Mesendoderm (in vitro differentiated cells): ENCODE measurements at regions not wholly inside any gene's neighbourhood (a gene's known extent, or its start where the extent isn't known, plus 50 kb on each side); places are given as distances from the start of the nearest gene placed in this dataset. TPM values are rescaled to one million over a fixed set of nuclear protein-coding genes. Genes with fewer than 3 reads are reported as not detected.
"Not testable (repeated sequence)": the region's sequence is repeated elsewhere in the genome, so short reads cannot be mapped to it uniquely, and the experiment has no call there.

Experiments used
- DNase-seq: peaks from one replicate; pipeline ENCODE4 v3.0.0; 2013
- H2AK5ac ChIP-seq: 2 replicates; pipeline ENCODE4 v1.6.1; 2013; ENCODE audit warnings: low read length, inconsistent platforms
- H2BK120ac ChIP-seq: 2 replicates; pipeline ENCODE4 v1.6.1; 2013; ENCODE audit warnings: low read depth, mild to moderate bottlenecking, low read length, moderate library complexity, mixed read lengths
- H2BK15ac ChIP-seq: replicated peaks from 2 replicates; pipeline ENCODE4 v1.6.1; 2013; ENCODE audit warnings: low read depth, mild to moderate bottlenecking, moderate library complexity
- H2BK5ac ChIP-seq: 2 replicates; pipeline ENCODE4 v1.6.1; 2013; ENCODE audit warnings: low read length, inconsistent platforms
- H3K18ac ChIP-seq: 2 replicates; pipeline ENCODE4 v1.6.1; 2013; ENCODE audit warnings: mild to moderate bottlenecking, low read length, mixed read lengths
- H3K23ac ChIP-seq: one replicate; pipeline ENCODE4 v1.6.1; 2013; ENCODE audit warnings: low read length
- H3K27ac ChIP-seq: 2 replicates; pipeline ENCODE4 v1.5.1; 2013; ENCODE audit warnings: low read depth, mild to moderate bottlenecking, inconsistent platforms, low read length, moderate library complexity
- H3K27me3 ChIP-seq: 2 replicates; pipeline ENCODE4 v1.6.1; 2013; ENCODE audit warnings: low read length, control low read depth, mild to moderate bottlenecking, inconsistent platforms; ENCODE audit not compliant: insufficient read depth, poor library complexity
- H3K36me3 ChIP-seq: 2 replicates; pipeline ENCODE4 v1.6.1; 2013; ENCODE audit warnings: low read length, inconsistent platforms; ENCODE audit not compliant: control insufficient read depth, insufficient read depth
- H3K4ac ChIP-seq: one replicate; pipeline ENCODE4 v1.6.1; 2013; ENCODE audit warnings: low read depth, mild to moderate bottlenecking, low read length, moderate library complexity
- H3K4me1 ChIP-seq: 2 replicates; pipeline ENCODE4 v1.6.1; 2013; ENCODE audit warnings: low read depth, low read length, inconsistent platforms; ENCODE audit not compliant: control insufficient read depth
- H3K4me2 ChIP-seq: 2 replicates; pipeline ENCODE4 v1.6.1; 2013; ENCODE audit warnings: low read length
- H3K4me3 ChIP-seq: 2 replicates; pipeline ENCODE4 v1.5.1; 2013; ENCODE audit warnings: mild to moderate bottlenecking, low read length
- H3K56ac ChIP-seq: one replicate; pipeline ENCODE4 v1.6.1; 2013; ENCODE audit warnings: low read length
- H3K79me1 ChIP-seq: 2 replicates; pipeline ENCODE4 v1.6.1; 2013; ENCODE audit warnings: low read length, inconsistent platforms
- H3K79me2 ChIP-seq: 2 replicates; pipeline ENCODE4 v1.6.1; 2013; ENCODE audit warnings: mild to moderate bottlenecking, low read length; ENCODE audit not compliant: control insufficient read depth, insufficient read depth
- H3K9ac ChIP-seq: 2 replicates; pipeline ENCODE4 v1.6.1; 2013; ENCODE audit warnings: low read length, inconsistent platforms
- H4K5ac ChIP-seq: one replicate; pipeline ENCODE4 v1.6.1; 2013; ENCODE audit warnings: low read length
- H4K8ac ChIP-seq: one replicate; pipeline ENCODE4 v1.6.1; 2013; ENCODE audit warnings: low read depth, mild to moderate bottlenecking, control low read depth, low read length, moderate library complexity
- WGBS: extraction: QIAGEN DNeasy Blood & Tissue Kit; methylation state at CpG from one replicate; pipeline ENCODE4 v1.1.7; 2013; ENCODE audit warnings: low lambda C conversion rate, missing lambda C conversion rate; ENCODE audit not compliant: insufficient coverage; ENCODE audit errors: extremely low coverage; 5-methylcytosine and 5-hydroxymethylcytosine counted together
- small RNA-seq: library from polyadenylated mRNA; stranded (forward); fragments of <200 nt; extraction: miRNeasy Mini kit (QIAGEN cat#:217004); gene quantifications from one replicate; pipeline ENCODE3, GENCODE V24; 2013; ENCODE audit not compliant: insufficient read depth

- H3K56ac ChIP-seq, H3K4me2 ChIP-seq, H3K18ac ChIP-seq, H2BK15ac ChIP-seq, H3K27ac ChIP-seq, H2AK5ac ChIP-seq, H2BK5ac ChIP-seq, H3K27me3 ChIP-seq, H3K79me1 ChIP-seq, H3K9ac ChIP-seq, H3K4ac ChIP-seq, H3K4me3 ChIP-seq, H2BK120ac ChIP-seq, H4K8ac ChIP-seq, H3K23ac ChIP-seq, H3K79me2 ChIP-seq, H3K36me3 ChIP-seq, H3K4me1 ChIP-seq, H4K5ac ChIP-seq: not testable (repeated sequence)
- no CpG with 5 or more reads among the region's 4 CpGs for WGBS
- peak; percentile 1 for DNase-seq
Observed at GRCh38 chrX:92692796-92693195, 913.6 kb downstream of the PCDH11X start.

GRCh38 chrX:92699388-92700092, 920.4 kb downstream of the PCDH11X start:
- no CpG with 5 or more reads among the region's 31 CpGs for WGBS
- H3K9ac ChIP-seq, H3K79me1 ChIP-seq, H3K36me3 ChIP-seq, H2BK5ac ChIP-seq, H3K56ac ChIP-seq, H3K27ac ChIP-seq, H4K8ac ChIP-seq, H3K4me1 ChIP-seq, H3K79me2 ChIP-seq, DNase-seq, H3K4ac ChIP-seq, H4K5ac ChIP-seq, H2BK120ac ChIP-seq, H3K4me2 ChIP-seq, H2BK15ac ChIP-seq, H3K18ac ChIP-seq, H3K27me3 ChIP-seq, H2AK5ac ChIP-seq, H3K23ac ChIP-seq, H3K4me3 ChIP-seq: not testable (repeated sequence)

- not testable (repeated sequence) for H3K4me1 ChIP-seq, H3K23ac ChIP-seq
- WGBS, result no CpG with 5 or more reads among the region's 1 CpG
Observed at GRCh38 chrX:92709784-92710183, 930.6 kb downstream of the PCDH11X start.

More at GRCh38 chrX:92709784-92710183, 930.6 kb downstream of the PCDH11X start:
- H3K79me2 ChIP-seq, H4K8ac ChIP-seq, H2AK5ac ChIP-seq, H3K27ac ChIP-seq, H2BK15ac ChIP-seq, H2BK5ac ChIP-seq, H3K36me3 ChIP-seq, H3K18ac ChIP-seq, H2BK120ac ChIP-seq, H3K9ac ChIP-seq, DNase-seq, H3K27me3 ChIP-seq, H4K5ac ChIP-seq, H3K56ac ChIP-seq, H3K79me1 ChIP-seq, H3K4me3 ChIP-seq, H3K4me2 ChIP-seq, H3K4ac ChIP-seq: not testable (repeated sequence)

Small RNAs in the stretch of these regions (small RNA-seq; reads per million reads assigned to genes)
- gene SNX3P1X, result not detected
